Mesendoderm (in vitro differentiated cells): ENCODE measurements at regions not wholly inside any gene's neighbourhood (a gene's known extent, or its start where the extent isn't known, plus 50 kb on each side); places are given as distances from the start of the nearest gene placed in this dataset.
"Not testable (repeated sequence)": the region's sequence is repeated elsewhere in the genome, so short reads cannot be mapped to it uniquely, and the experiment has no call there.

ENCODE experiments used
- DNase-seq: peaks from one replicate; pipeline ENCODE4 v3.0.0; 2013
- H2AK5ac ChIP-seq: 2 replicates; pipeline ENCODE4 v1.6.1; 2013; ENCODE audit warnings: low read length, inconsistent platforms
- H2BK120ac ChIP-seq: 2 replicates; pipeline ENCODE4 v1.6.1; 2013; ENCODE audit warnings: low read depth, mild to moderate bottlenecking, low read length, moderate library complexity, mixed read lengths
- H2BK15ac ChIP-seq: replicated peaks from 2 replicates; pipeline ENCODE4 v1.6.1; 2013; ENCODE audit warnings: low read depth, mild to moderate bottlenecking, moderate library complexity
- H2BK5ac ChIP-seq: 2 replicates; pipeline ENCODE4 v1.6.1; 2013; ENCODE audit warnings: low read length, inconsistent platforms
- H3K18ac ChIP-seq: 2 replicates; pipeline ENCODE4 v1.6.1; 2013; ENCODE audit warnings: mild to moderate bottlenecking, low read length, mixed read lengths
- H3K23ac ChIP-seq: one replicate; pipeline ENCODE4 v1.6.1; 2013; ENCODE audit warnings: low read length
- H3K27ac ChIP-seq: 2 replicates; pipeline ENCODE4 v1.5.1; 2013; ENCODE audit warnings: low read depth, mild to moderate bottlenecking, inconsistent platforms, low read length, moderate library complexity
- H3K27me3 ChIP-seq: 2 replicates; pipeline ENCODE4 v1.6.1; 2013; ENCODE audit warnings: low read length, control low read depth, mild to moderate bottlenecking, inconsistent platforms; ENCODE audit not compliant: insufficient read depth, poor library complexity
- H3K36me3 ChIP-seq: 2 replicates; pipeline ENCODE4 v1.6.1; 2013; ENCODE audit warnings: low read length, inconsistent platforms; ENCODE audit not compliant: control insufficient read depth, insufficient read depth
- H3K4ac ChIP-seq: one replicate; pipeline ENCODE4 v1.6.1; 2013; ENCODE audit warnings: low read depth, mild to moderate bottlenecking, low read length, moderate library complexity
- H3K4me1 ChIP-seq: 2 replicates; pipeline ENCODE4 v1.6.1; 2013; ENCODE audit warnings: low read depth, low read length, inconsistent platforms; ENCODE audit not compliant: control insufficient read depth
- H3K4me2 ChIP-seq: 2 replicates; pipeline ENCODE4 v1.6.1; 2013; ENCODE audit warnings: low read length
- H3K4me3 ChIP-seq: 2 replicates; pipeline ENCODE4 v1.5.1; 2013; ENCODE audit warnings: mild to moderate bottlenecking, low read length
- H3K56ac ChIP-seq: one replicate; pipeline ENCODE4 v1.6.1; 2013; ENCODE audit warnings: low read length
- H3K79me1 ChIP-seq: 2 replicates; pipeline ENCODE4 v1.6.1; 2013; ENCODE audit warnings: low read length, inconsistent platforms
- H3K79me2 ChIP-seq: 2 replicates; pipeline ENCODE4 v1.6.1; 2013; ENCODE audit warnings: mild to moderate bottlenecking, low read length; ENCODE audit not compliant: control insufficient read depth, insufficient read depth
- H3K9ac ChIP-seq: 2 replicates; pipeline ENCODE4 v1.6.1; 2013; ENCODE audit warnings: low read length, inconsistent platforms
- H4K5ac ChIP-seq: one replicate; pipeline ENCODE4 v1.6.1; 2013; ENCODE audit warnings: low read length
- H4K8ac ChIP-seq: one replicate; pipeline ENCODE4 v1.6.1; 2013; ENCODE audit warnings: low read depth, mild to moderate bottlenecking, control low read depth, low read length, moderate library complexity
- WGBS: extraction: QIAGEN DNeasy Blood & Tissue Kit; methylation state at CpG from one replicate; pipeline ENCODE4 v1.1.7; 2013; ENCODE audit warnings: low lambda C conversion rate, missing lambda C conversion rate; ENCODE audit not compliant: insufficient coverage; ENCODE audit errors: extremely low coverage; 5-methylcytosine and 5-hydroxymethylcytosine counted together

DNA sequence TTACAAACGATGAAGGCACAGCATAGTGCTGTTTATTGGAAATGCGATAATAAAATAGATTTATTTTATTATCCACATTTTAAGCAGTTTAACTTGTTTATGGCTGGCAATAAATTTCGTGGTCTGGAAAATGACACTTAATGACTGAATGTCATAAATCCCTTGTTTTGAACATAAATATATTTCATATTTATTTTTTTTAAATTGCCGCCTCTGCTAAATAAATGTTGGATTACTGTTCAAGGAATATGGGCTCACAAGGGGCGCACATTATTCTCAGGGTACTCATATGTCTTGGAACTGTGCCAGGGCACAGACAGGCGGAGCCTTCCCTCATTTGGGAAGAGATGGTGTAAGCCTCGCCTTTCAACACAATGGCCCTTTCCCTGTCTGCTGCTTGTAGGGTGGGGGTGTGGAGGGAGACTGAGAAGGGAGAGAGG lies 134.3 kb downstream of the PXDC1 start:
- Histone ChIP-seq H2AK5ac (no peak overlapping the region), H2BK5ac (no peak overlapping the region), H3K4me3 (no peak overlapping the region), H3K4me2 (no peak overlapping the region), H3K4ac (no peak overlapping the region), H3K36me3 (no peaks in the 10 kb centered on the region), H3K9ac (no peak overlapping the region), H4K5ac (no peak overlapping the region), H3K27me3 (no peaks in the 10 kb centered on the region), H3K79me1 (no peaks in the 10 kb centered on the region), H2BK120ac (no peak overlapping the region), H2BK15ac (no peak overlapping the region), H3K18ac (no peak overlapping the region), H3K27ac (no peak overlapping the region), H3K4me1 (no peaks in the 10 kb centered on the region), H3K23ac (no peak overlapping the region), H4K8ac (no peak overlapping the region), H3K79me2 (no peaks in the 10 kb centered on the region), H3K56ac (no peak overlapping the region)
- no peak for DNase-seq
- no CpG with 5 or more reads among the region's 7 CpGs for WGBS

DNA sequence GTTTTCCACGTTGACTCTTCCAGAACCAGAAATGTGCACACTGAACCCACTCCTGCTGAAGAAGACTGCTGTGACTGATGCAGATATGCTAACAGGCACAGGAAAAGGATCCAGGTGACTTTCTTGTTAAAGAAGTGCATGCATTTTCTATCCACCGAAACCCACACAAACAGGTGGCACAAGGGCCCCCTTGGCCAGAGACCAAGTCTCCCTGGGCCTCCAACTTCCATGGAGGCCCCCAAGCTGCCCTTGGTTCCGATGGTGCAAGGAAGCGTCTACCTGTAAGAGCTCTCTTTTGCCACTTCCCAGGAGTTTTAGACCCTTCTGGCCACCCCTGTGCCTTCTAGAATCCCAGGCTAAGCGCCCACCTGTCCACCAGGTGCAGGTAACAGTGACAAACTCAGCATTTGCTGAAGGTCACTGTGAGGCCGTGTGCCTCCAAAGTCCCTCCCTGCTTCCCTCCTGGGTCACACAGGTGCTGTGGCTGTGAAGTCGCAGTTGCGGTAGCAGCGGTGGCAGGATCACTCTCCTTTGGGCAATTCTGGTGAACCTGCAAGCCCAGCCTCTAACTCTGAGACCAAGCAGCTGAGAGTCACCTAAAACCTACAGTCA lies 134.8 kb downstream of the PXDC1 start:
- Histone ChIP-seq H2BK5ac (no peak overlapping the region), H4K5ac (no peak overlapping the region), H3K4me3 (no peak overlapping the region), H2AK5ac (no peak overlapping the region), H3K27ac (no peak overlapping the region), H4K8ac (no peak overlapping the region), H3K4ac (no peak overlapping the region), H3K4me2 (no peak overlapping the region), H3K23ac (no peak overlapping the region), H2BK120ac (no peak overlapping the region), H3K4me1 (no peaks in the 10 kb centered on the region), H3K79me2 (no peaks in the 10 kb centered on the region), H2BK15ac (no peak overlapping the region), H3K56ac (no peak overlapping the region), H3K36me3 (no peaks in the 10 kb centered on the region), H3K79me1 (no peaks in the 10 kb centered on the region), H3K27me3 (no peaks in the 10 kb centered on the region), H3K18ac (no peak overlapping the region), H3K9ac (no peak overlapping the region)
- DNase-seq: no peak
- no CpG with 5 or more reads among the region's 9 CpGs for WGBS

DNA sequence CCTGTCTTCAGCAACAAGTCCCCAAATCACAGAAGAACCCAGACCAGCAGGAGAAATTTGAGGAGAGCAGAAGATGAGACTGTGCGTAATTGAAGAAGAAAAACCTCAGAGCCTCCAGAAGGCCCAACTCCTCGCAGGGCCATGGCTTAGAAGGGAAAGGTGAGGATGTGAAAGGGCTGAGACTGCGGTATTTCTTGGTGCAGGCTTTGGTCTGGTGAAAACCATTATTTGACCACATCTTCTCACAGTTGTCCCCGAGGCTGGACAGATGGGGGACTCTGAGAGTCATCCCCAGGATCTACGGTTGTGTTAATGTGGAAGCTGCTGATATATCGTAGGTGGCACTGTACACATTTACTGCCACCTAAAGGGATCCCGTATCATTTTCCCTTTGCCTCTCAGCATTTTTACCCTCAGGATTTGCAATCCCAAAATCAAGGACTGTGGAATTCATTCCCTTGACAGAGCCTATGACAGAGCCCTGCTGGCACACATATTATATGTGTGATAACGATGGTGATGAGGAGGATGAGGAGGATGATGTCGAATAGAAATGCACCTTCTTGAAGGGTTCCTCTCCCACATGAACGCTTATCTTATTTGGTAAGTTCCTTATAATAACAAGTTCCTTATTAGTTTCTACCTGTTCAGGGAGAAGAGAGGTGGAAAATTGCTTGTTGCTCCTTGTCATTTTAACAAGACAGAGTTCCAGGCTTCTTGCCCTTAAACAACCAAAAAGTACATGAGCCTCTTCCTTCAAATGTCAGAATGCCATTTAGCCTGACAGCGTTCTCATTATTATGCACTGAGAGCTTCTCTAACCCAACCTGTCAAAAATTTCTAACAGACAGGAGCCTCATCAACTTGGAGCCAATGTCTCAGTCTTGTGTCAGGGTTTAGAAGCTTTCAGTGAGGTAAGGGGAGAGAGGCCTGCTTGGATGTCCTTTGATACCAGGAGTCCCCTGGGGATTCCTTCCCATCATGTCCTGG lies 135.8 kb downstream of the PXDC1 start:
- Histone ChIP-seq H3K4me2 (no peak overlapping the region), H3K23ac (no peak overlapping the region), H3K4me1 (no peaks in the 10 kb centered on the region), H3K27me3 (no peaks in the 10 kb centered on the region), H2AK5ac (no peak overlapping the region), H3K9ac (no peak overlapping the region), H2BK15ac (no peak overlapping the region), H4K8ac (no peak overlapping the region), H3K18ac (no peak overlapping the region), H2BK5ac (no peak overlapping the region), H3K36me3 (no peaks in the 10 kb centered on the region), H4K5ac (no peak overlapping the region), H3K4me3 (no peak overlapping the region), H3K56ac (no peak overlapping the region), H3K79me2 (no peaks in the 10 kb centered on the region), H3K27ac (no peak overlapping the region), H3K4ac (no peak overlapping the region), H2BK120ac (no peak overlapping the region), H3K79me1 (no peaks in the 10 kb centered on the region)
- no peak for DNase-seq
- no CpG with 5 or more reads among the region's 11 CpGs for WGBS

DNA sequence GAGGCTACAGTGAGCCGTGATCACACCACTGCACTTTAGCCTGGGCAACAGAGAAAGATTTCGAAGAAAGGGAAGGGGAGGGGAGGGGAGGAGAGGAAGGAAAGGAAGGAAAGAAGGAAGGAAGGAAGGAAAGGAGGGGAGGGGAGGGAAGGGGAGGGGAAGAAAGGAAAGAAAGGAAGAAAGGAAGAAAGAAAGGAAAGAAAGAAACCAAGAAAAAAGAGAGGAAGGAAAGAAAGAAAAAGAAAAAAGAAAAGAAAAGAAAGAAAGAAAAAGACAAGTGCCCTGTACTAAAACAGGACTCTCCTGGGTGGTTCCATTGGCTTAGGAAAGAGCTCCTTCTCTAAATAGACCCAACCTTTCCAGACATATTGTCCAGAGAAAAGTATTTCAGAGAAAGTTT lies 136.6 kb downstream of the PXDC1 start:
- Histone ChIP-seq H3K36me3 (no peaks in the 10 kb centered on the region), H3K79me1 (no peaks in the 10 kb centered on the region), H2BK5ac (no peak overlapping the region), H3K27ac (no peak overlapping the region), H3K4me3 (no peak overlapping the region), H3K56ac (no peak overlapping the region), H3K4me2 (no peak overlapping the region), H3K79me2 (no peaks in the 10 kb centered on the region), H3K18ac (no peak overlapping the region), H4K5ac (no peak overlapping the region), H3K9ac (no peak overlapping the region), H3K4ac (no peak overlapping the region), H2AK5ac (no peak overlapping the region), H3K4me1 (no peaks in the 10 kb centered on the region), H2BK15ac (no peak overlapping the region), H3K27me3 (no peaks in the 10 kb centered on the region), H2BK120ac (no peak overlapping the region), H4K8ac (no peak overlapping the region), H3K23ac (no peak overlapping the region)
- 89% methylated on average over 1 of the region's 2 CpGs for WGBS
- DNase-seq: no peak

DNA sequence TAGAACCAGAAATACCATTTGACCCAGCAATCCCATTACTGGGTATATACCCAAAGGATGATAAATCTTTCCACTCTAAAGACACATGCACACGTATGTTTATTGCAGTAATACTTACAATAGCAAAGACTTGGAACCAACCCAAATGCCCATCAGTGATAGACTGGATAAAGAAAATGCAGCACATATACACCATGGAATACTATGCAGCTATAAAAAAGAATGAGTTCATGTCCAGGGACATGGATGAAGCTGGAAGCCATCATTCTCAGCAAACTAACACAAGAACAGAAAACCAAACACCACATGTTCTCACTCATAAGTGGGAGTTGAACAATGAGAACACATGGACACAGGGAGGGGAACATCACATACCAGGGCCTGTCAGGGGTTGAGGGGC lies 137.9 kb downstream of the PXDC1 start:
- H2BK120ac ChIP-seq: not testable (repeated sequence)

More for the DNA sequence above, 137.9 kb downstream of the PXDC1 start:
- not testable (repeated sequence) for H3K18ac ChIP-seq, H3K9ac ChIP-seq, H2BK15ac ChIP-seq, H3K36me3 ChIP-seq, DNase-seq, H2AK5ac ChIP-seq, H3K23ac ChIP-seq, H3K56ac ChIP-seq, H3K4me2 ChIP-seq, H3K27me3 ChIP-seq, H3K27ac ChIP-seq, H3K79me2 ChIP-seq, H3K4me3 ChIP-seq, H3K4ac ChIP-seq, H3K4me1 ChIP-seq, H4K8ac ChIP-seq, H2BK5ac ChIP-seq, H3K79me1 ChIP-seq, H4K5ac ChIP-seq
- WGBS: no CpG with 5 or more reads among the region's 1 CpG
